ENCODE measurements at regions not wholly inside any gene's neighbourhood (a gene's known extent, or its start where the extent isn't known, plus 50 kb on each side); places are given as distances from the start of the nearest gene placed in this dataset.

DNA sequence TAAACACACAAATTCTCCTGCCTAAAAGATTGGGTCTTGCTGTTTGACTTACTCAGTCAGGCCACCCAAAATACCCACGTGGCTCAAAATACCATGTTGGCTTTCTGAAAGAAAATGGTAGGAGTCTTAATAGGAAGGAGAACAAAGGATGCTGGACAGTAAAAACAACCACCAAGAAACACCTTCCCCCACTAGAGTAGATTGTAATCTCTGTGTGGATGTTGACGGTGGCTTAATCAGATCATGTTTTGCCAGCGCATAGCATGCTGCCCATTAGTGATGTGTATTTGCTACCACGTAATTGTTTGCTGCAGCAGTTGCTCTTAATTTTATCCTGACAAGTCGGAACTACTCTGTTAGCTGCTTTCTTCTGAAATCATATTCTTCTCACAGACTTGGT is 1229.3 kb upstream of the SLC10A2 start:
- H3K4me3 ChIP-seq (ENCODE audit: low read depth, low read length), result no peak overlapping the region

DNA sequence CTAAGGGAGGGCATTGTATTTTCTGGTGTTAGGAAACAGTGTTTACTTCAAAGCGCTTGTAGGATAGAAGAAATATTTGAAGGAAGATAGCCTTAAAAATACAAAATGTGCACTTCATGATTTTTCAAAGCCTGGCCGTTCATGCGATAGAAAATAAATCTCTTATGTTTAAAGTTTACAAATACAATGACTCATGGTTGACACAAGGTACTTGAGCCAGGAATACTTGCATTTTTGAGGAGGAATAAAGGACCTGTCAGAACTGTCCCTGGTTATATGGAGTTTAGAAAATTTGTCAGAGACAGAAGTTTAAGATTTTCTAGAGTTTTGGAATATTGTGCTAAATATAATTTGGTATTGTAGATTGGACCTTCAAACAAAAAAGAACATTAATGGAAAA is 1223.2 kb upstream of the SLC10A2 start:
- H3K4me3 ChIP-seq (ENCODE audit: low read depth, low read length), result no peak overlapping the region

GRCh38 chr13:104288496-104288895 is 1222.3 kb upstream of the SLC10A2 start:
- H3K4me3 ChIP-seq (ENCODE audit: low read depth, low read length), result no peak overlapping the region

DNA sequence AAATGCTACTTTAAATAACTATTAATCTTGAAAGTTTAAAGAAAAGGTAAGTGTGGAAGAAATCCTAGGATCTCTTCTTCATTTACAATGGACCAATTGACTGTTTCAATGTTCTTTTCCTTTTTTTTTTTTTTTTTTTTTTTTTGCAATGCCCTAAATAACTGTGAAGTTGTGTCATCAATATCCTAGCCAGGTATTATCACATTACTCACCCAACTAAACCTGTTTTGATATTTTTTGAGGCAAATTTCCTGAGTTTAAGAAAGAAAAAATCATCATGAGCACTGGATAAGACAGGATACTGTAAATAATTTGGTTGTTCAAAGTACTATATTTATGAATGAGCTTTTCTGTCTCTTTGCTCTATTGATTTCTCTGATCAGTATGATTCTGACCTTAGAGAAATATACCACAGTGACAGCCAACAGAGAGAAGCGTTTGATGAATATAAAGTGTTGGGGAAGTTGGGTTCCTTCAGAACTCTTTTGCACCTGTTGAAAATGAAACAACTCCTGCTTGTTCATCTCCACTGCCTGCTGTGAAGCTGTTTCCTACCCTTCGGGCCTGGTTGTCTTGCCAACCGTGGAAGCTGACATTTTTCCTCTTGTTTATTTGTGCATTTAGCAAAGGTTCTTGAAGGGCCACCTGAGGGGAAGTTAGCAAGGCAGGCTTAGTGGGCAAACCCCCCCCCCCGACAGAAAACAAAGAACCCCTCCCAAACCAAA is 1220.5 kb upstream of the SLC10A2 start:
- H3K4me3 ChIP-seq (ENCODE audit: low read depth, low read length), result no peak overlapping the region

DNA sequence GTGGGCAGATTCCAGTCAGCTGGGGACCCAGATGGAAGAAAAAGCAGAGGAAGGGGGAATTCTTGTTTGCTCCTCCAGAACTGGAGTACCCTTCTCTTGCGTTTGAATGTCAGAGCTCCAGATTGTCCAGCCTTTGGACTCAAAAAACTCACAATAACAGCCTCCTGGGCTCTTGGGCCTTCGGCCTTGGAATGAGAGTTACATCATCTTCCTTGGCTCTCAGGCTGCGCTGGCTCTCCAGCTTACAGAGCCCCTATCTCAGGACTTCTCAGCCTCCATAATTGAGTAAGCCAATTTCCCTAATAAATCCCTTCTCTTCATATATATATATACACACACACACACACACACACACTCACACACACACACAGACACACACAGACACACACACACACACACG is 1215.7 kb upstream of the SLC10A2 start:
- no peak overlapping the region for H3K4me3 ChIP-seq (ENCODE audit: low read depth, low read length)

DNA sequence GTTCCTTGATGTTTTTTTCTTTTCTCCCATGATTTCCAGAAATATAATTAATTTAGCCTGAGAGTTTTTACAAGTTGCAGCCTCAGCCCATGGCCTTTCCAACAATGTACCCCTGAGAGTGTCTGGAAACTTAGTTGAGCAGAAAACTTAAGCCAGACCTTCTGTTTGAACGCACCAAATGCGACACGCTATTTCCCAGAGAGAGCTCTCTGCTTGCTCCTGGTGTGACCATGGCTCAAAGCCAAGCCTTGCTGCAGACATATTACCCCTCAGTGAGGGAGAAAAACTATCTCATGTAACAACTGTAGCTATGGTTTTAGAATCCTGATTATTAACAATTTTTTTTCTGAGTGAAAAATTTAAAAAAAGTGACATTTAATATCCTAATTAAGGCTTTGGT is 1204.5 kb upstream of the SLC10A2 start:
- H3K4me3 ChIP-seq (ENCODE audit: low read depth, low read length), result no peak overlapping the region

DNA sequence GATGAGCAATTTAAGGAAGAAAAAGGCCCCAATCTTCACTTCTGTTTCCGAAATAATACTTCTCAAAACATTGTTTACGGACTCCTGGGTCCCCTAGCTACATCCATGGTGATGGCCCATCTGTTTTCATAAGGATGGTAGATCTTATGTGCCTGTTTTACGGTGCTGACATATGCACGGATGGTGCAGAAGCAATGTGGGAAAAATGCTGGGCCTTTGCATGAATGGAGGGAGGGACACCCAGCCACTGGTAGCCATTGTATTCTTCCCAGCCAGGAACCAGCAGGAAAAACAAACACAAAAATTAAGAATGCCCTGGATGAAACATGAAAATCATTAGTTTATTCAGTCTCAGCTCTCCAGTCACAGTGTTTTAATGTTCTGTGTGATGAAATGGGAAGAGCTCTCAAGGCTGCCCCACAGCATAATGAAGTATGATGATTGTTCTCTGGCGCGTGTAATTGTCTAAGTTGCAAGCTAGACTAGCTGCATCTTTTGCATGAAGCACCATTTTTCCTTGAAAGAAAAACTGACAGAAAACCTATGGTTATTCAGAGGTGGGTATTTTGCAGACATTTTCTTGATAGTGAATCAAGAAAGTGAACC is 1201.1 kb upstream of the SLC10A2 start:
- H3K4me3 ChIP-seq (ENCODE audit: low read depth, low read length), result no peak overlapping the region

DNA sequence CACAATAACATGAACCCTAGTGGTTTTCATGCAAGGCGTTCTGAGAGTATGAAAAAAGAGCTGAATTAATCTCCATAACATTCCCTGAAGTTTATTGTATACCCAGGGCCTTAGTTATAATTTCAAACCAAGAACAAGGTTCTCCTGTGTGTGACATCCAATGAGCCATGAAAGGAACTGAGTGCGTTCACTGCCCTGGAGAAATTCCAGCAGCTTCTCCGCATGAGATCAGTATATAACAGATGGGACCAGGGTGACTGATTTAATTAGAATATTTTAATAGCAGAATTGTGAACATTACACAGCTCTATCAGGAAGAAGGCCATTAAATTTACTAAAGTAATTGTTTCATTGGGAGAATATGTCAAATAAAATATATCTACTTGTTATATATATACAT is 1190.5 kb upstream of the SLC10A2 start:
- no peak overlapping the region for H3K4me3 ChIP-seq (ENCODE audit: low read depth, low read length)

DNA sequence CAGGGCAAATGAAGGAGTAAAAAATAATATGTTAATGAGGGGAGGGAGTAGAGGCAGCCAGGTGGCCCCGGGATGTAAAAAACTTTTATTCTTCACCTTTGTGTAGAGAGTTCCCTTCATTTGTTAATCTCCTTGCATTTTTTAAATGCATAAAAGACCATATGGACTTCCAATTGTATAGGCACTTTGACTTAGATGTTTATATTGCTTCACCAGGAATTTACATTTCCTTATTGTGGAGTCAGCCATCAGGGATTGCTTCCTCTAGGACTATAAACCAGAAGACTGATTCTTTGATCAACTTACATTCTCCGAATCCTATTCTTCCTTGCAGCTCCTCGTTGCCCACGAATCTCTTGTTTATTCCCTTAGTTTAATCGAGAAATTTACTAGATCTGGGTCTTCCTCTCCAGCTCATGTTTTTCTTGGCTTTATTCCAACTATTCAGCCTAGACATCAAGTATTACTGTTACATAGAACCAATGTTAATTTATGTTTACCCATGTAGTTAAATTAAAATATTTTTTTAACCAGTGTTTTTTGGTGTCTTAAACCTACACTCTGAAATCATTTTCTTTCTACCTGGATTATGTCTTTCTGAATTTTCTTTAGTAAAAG is 1187.0 kb upstream of the SLC10A2 start:
- H3K4me3 ChIP-seq (ENCODE audit: low read depth, low read length), result no peak overlapping the region

DNA sequence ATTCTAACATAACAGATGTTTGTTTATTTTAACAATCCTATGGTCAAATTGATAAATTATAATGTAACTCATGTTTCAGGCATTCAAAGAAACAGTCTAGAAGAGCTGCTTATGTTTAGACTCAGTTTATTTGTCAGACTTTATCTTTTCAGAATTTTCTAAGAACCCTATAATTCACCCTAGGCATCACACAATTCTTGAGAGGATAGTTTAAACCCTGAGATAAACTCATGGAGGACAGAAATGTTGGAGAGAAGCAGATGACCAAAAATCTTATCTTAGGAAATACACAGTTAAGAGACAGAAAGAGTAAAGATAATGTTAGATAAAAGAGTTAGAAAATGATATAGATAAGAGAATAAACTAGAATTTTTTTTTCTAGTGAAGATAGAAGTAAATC is 1185.7 kb upstream of the SLC10A2 start:
- no peak overlapping the region for H3K4me3 ChIP-seq (ENCODE audit: low read depth, low read length)

GRCh38 chr13:104246955-104247354 is 1180.7 kb upstream of the SLC10A2 start:
- H3K4me3 ChIP-seq (ENCODE audit: low read depth, low read length), result no peak overlapping the region

- no peak overlapping the region for H3K4me3 ChIP-seq (ENCODE audit: low read depth, low read length)
Measured at GRCh38 chr13:104206450-104207044, 1140.3 kb upstream of the SLC10A2 start.

DNA sequence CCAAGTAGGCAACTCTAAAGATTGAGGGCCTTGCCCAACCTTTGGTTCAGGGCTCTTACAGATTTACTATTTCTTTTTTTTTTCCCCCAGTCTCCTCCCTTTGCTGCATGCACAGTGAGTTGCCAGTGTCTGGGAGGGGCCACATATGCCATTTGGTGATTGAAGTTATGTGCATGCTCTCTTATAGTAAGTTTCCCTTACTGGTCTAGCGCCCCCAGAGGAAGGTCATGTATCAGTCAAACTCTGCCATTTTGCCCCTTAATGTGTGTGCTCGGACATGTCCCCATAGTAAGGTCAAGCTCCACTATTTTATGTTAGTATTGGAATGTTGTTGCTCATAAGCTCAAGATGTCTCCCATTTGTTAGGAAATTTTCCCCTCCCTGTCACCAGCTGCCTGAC is 1138.0 kb upstream of the SLC10A2 start:
- no peak overlapping the region for H3K4me3 ChIP-seq (ENCODE audit: low read depth, low read length)

GRCh38 chr13:104198801-104199200 is 1132.6 kb upstream of the SLC10A2 start:
- H3K4me3 ChIP-seq (ENCODE audit: low read depth, low read length), result no peak overlapping the region

DNA sequence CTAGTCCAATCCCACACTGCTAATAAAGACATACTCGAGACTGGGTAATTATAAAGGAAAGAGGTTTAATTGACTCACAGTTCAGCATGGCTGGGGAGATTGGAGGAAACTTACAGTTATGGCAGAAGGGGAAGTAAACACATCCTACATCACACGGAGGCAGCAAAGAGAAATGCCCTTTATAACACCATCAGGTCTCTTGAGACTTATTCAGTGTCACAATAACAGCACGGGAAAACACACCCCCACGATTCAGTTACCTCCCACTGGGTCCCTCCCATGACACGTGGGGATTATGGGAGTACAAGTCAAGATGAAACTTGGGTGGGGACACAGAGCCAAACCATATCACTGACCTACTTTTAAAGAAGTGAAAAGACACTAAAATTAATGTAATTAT is 1130.4 kb upstream of the SLC10A2 start:
- H3K4me3 ChIP-seq (ENCODE audit: low read depth, low read length), result no peak overlapping the region

DNA sequence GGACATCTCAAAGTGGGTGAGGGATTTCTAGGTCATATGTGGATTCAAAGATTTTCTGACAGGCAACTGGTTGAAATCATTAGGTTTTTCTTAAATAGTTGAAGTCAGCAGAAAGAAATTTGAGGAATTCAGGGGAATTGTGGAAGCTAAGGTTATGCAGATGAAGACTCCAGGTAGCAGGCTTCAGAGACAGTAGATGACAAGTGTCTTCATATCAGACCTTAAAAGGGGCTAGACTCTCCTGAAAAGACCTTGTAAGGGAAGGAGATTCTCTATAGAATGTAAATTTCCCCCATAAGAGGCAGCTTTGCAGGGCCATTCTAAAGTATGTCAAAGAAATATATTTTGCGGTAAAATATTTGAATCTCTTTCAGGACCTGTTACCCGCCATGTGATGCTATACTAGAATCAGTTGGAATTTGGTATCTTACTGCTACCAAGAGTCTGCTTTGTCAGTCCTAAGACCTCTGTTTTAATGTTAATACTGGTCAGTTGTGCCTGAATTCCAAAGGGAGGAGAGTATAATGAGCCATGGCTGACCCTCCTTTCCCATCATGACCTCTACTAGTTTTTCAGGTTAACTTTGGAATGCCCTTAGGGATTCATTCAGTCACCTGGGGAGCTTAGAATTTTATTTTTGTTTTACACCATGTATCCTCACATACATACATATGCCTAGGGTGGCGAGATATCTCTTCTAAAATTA is 1115.5 kb upstream of the SLC10A2 start:
- H3K4me3 ChIP-seq (ENCODE audit: low read depth, low read length), result no peak overlapping the region

DNA sequence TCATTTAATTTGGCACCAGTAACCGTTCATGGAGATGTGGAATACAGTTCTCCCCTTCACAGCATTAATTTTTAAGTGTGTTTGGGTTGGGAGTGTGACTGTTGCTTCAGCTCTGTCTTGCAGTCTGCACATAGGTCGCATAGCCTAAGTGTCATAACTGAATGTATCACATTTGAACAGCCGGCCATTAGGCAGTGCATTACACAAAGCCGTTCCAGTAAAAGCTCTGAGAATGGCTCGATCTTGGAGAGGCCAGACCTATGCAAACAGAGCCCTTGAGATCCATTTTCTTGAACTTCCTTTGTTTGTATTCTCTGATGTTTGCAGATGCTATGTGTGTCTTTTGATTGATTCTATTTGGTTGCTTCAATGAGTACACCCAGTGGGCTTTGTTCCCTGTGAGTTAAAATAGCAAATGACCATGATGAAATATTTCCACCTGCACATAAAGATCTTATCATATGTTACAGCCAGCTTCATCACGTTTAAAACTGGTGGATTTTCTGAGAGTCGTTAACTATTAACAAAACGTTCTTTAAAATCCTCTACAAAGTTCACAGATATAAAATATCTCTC is 1104.9 kb upstream of the SLC10A2 start:
- no peak overlapping the region for H3K4me3 ChIP-seq (ENCODE audit: low read depth, low read length)

GRCh38 chr13:104163866-104164630 is 1097.8 kb upstream of the SLC10A2 start:
- H3K4me3 ChIP-seq (ENCODE audit: low read depth, low read length), result no peak overlapping the region

GRCh38 chr13:104160536-104160935 is 1094.3 kb upstream of the SLC10A2 start:
- no peak overlapping the region for H3K4me3 ChIP-seq (ENCODE audit: low read depth, low read length)

DNA sequence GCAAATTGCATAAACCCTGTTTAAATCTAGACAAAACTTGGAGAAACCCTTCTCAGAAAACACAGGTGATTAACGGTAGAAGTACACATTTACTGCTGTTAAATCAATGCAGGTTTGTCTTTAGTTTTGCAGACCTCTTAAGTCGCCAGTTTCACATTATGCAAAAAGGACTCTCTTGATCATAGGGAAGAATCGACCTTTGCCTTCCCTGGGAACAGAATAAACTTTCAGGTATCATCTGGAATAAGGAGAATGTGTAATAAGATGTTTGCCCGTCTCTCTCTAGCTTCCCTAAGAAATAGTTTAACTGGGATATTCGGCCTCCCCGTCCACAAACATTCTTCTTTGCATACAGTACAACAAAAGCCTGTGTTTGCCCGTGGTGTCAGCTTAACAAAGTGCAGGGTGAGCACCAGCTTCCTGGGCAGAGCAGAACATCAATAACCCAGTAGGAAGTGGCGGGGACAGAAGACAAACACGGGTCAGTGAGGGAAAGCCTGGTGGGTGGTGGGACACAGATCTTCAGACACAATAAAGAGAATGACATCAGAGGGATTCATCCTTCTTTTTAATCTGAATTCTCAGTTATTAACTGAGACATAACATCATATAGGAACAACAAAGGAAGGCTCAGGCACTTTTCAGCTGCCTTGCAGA is 1077.7 kb upstream of the SLC10A2 start:
- H3K4me3 ChIP-seq (ENCODE audit: low read depth, low read length), result no peak overlapping the region

All from iPS-11a (cell line).